Neural cell (in vitro differentiated cells): ENCODE measurements at regions not wholly inside any gene's neighbourhood (a gene's known extent, or its start where the extent isn't known, plus 50 kb on each side); places are given as distances from the start of the nearest gene placed in this dataset.

ENCODE experiments used
- EP300 ChIP-seq: fragments of 450-650 bp; conservative IDR thresholded peaks from 2 replicates; pipeline ENCODE4 v1.6.1; 2014; ENCODE audit warnings: antibody characterized with exemption, mild to moderate bottlenecking, moderate library complexity; ENCODE audit not compliant: poor library complexity, severe bottlenecking
- EZH2 ChIP-seq: fragments of 200-600, 300-800 bp; shearing (Covaris generic), sonication (generic); IDR thresholded peaks from 2 replicates; pipeline ENCODE4 v1.6.1; 2014; ENCODE audit warnings: antibody characterized with exemption, low read length, borderline replicate concordance, mild to moderate bottlenecking; ENCODE audit not compliant: insufficient read depth, poor library complexity, severe bottlenecking
- MXI1 ChIP-seq: fragments of 450-650 bp; conservative IDR thresholded peaks from 2 replicates; pipeline ENCODE4 v1.6.1; 2014; ENCODE audit warnings: antibody characterized with exemption, mild to moderate bottlenecking; ENCODE audit not compliant: poor library complexity, severe bottlenecking
- POLR2AphosphoS5 ChIP-seq: IDR thresholded peaks from 2 replicates; pipeline ENCODE4 v1.6.1; 2012
- RAD21 ChIP-seq: fragments of 450-650 bp; conservative IDR thresholded peaks from 2 replicates; pipeline ENCODE4 v1.6.1; 2014; ENCODE audit warnings: antibody characterized with exemption, mild to moderate bottlenecking, moderate library complexity
- REST ChIP-seq: IDR thresholded peaks from 2 replicates; pipeline ENCODE4 v1.6.1; 2012; ENCODE audit warnings: borderline replicate concordance
- SMC3 ChIP-seq: fragments of 450-650 bp; conservative IDR thresholded peaks from 2 replicates; pipeline ENCODE4 v1.6.1; 2014; ENCODE audit warnings: antibody characterized with exemption, mild to moderate bottlenecking, moderate library complexity; ENCODE audit not compliant: poor library complexity
- TAF1 ChIP-seq: IDR thresholded peaks from 2 replicates; pipeline ENCODE4 v1.6.1; 2012; ENCODE audit warnings: low read depth
- TF ChIP-seq, protein P1 (sequence below): fragments of 450-650 bp; IDR thresholded peaks from 2 replicates; pipeline ENCODE4 v1.5.1; 2014; ENCODE audit warnings: antibody characterized with exemption, mild to moderate bottlenecking, moderate library complexity; ENCODE audit not compliant: poor library complexity, severe bottlenecking

GRCh38 chr20:48352042-48352441 is 475.8 kb downstream of the PREX1 start:
- TF ChIP-seq, protein P1, sequence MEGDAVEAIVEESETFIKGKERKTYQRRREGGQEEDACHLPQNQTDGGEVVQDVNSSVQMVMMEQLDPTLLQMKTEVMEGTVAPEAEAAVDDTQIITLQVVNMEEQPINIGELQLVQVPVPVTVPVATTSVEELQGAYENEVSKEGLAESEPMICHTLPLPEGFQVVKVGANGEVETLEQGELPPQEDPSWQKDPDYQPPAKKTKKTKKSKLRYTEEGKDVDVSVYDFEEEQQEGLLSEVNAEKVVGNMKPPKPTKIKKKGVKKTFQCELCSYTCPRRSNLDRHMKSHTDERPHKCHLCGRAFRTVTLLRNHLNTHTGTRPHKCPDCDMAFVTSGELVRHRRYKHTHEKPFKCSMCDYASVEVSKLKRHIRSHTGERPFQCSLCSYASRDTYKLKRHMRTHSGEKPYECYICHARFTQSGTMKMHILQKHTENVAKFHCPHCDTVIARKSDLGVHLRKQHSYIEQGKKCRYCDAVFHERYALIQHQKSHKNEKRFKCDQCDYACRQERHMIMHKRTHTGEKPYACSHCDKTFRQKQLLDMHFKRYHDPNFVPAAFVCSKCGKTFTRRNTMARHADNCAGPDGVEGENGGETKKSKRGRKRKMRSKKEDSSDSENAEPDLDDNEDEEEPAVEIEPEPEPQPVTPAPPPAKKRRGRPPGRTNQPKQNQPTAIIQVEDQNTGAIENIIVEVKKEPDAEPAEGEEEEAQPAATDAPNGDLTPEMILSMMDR = no peak
- no peak for TF ChIP-seq EP300
- TF ChIP-seq RAD21 = no peak
- TF ChIP-seq POLR2AphosphoS5 = no peak
- no peak for TF ChIP-seq EZH2
- no peak for TF ChIP-seq TAF1
- no peak for TF ChIP-seq SMC3
- no peak for TF ChIP-seq REST
- TF ChIP-seq MXI1 = no peak
